ENCODE measurements at regions not wholly inside any gene's neighbourhood (a gene's known extent, or its start where the extent isn't known, plus 50 kb on each side); places are given as distances from the start of the nearest gene placed in this dataset.

- TF ChIP-seq, protein P1, sequence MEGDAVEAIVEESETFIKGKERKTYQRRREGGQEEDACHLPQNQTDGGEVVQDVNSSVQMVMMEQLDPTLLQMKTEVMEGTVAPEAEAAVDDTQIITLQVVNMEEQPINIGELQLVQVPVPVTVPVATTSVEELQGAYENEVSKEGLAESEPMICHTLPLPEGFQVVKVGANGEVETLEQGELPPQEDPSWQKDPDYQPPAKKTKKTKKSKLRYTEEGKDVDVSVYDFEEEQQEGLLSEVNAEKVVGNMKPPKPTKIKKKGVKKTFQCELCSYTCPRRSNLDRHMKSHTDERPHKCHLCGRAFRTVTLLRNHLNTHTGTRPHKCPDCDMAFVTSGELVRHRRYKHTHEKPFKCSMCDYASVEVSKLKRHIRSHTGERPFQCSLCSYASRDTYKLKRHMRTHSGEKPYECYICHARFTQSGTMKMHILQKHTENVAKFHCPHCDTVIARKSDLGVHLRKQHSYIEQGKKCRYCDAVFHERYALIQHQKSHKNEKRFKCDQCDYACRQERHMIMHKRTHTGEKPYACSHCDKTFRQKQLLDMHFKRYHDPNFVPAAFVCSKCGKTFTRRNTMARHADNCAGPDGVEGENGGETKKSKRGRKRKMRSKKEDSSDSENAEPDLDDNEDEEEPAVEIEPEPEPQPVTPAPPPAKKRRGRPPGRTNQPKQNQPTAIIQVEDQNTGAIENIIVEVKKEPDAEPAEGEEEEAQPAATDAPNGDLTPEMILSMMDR (IDR thresholded peaks at IDR 0.05), result no peak
- TF ChIP-seq POLR2AphosphoS5 (IDR thresholded peaks at IDR 0.05) (no peak), POLR2A (IDR thresholded peaks at IDR 0.05) (no peak), EP300 (IDR thresholded peaks at IDR 0.05) (no peak)
Observed at GRCh38 chr20:51331481-51331880, 211.0 kb downstream of the NFATC2 start.
